Rectal smooth muscle tissue (tissue), 1 donor: ENCODE measurements at regions not wholly inside any gene's neighbourhood (a gene's known extent, or its start where the extent isn't known, plus 50 kb on each side); places are given as distances from the start of the nearest gene placed in this dataset.
"Not testable (repeated sequence)": the region's sequence is repeated elsewhere in the genome, so short reads cannot be mapped to it uniquely, and the experiment has no call there.

Experiments used
- H3K27ac ChIP-seq: one replicate; pipeline ENCODE4 v1.7.0; 2013; ENCODE audit warnings: low read depth, low read length, inconsistent platforms
- H3K27me3 ChIP-seq: one replicate; pipeline ENCODE4 v1.7.0; 2013; ENCODE audit warnings: low read length; ENCODE audit not compliant: control insufficient read depth, insufficient read depth
- H3K36me3 ChIP-seq: one replicate; pipeline ENCODE4 v1.7.0; 2013; ENCODE audit warnings: low read length; ENCODE audit not compliant: control insufficient read depth, insufficient read depth
- H3K4me1 ChIP-seq: one replicate; pipeline ENCODE4 v1.7.0; 2013; ENCODE audit warnings: low read length; ENCODE audit not compliant: control insufficient read depth, insufficient read depth
- H3K4me3 ChIP-seq: one replicate; pipeline ENCODE4 v1.7.0; 2013; ENCODE audit warnings: low read length
- H3K9ac ChIP-seq: one replicate; pipeline ENCODE4 v1.7.0; 2013; ENCODE audit warnings: low read length

DNA sequence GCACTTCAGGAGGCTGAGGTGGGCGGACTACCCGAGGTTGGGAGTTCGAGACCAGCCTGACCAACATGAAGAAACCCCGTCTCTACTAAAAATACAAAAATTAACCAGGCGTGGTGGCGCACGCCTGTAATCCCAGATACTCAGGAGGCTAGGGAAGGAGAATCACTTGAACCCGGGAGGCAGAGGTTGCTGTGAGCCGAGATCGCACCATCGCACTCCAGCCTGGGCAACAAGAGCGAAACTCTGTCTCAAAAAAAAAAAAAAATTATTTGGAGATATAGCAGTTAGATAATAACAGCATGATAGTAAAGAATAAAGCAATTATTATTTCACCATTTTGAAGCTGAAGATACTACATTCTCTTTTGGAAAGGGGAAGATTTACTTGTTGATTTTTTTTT is 345.9 kb upstream of the SPATA31A3 start:
- H3K36me3 ChIP-seq, H3K27me3 ChIP-seq, H3K9ac ChIP-seq, H3K27ac ChIP-seq, H3K4me1 ChIP-seq, H3K4me3 ChIP-seq: not testable (repeated sequence)

DNA sequence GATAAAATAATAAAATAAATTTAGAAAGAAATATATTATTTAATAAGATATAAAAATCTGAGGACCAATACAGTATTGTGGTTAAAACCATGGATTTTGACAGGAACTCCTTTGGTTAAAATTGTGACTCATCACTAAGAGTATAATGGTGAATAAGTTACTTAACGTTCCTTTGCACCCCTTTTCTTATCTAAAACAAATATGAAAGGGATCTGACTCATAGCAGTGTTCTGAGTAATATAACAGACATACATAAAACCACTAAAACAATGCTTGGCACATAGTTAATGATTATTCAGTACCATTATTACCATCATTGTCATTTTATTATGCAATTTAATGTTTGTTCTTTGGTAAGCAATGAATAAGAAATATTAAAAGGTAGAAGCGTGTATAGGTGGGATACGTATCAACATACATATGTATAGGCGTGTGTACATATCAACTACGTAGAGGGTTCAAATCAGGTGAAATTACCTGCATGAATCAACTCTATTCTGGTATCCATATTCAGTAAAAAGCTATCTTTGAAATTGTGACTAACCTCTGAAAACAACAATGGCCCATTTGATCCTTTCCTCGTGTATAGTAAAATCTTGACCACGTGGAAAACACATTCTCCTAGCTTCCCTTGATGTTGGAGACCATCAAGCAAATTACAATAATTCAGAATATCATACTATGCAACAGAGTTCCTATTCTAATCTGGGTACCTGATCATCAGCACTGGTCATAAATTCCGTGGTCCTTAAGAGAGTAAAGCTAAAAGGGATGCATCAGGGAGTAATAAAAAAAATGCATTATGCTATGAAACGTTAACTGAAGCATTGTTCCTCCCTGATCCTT is 342.6 kb upstream of the SPATA31A3 start:
- H3K27me3 ChIP-seq, H3K27ac ChIP-seq, H3K9ac ChIP-seq, H3K4me3 ChIP-seq, H3K36me3 ChIP-seq, H3K4me1 ChIP-seq: not testable (repeated sequence)

- H3K4me3 ChIP-seq, H3K27ac ChIP-seq, H3K9ac ChIP-seq, H3K27me3 ChIP-seq, H3K36me3 ChIP-seq, H3K4me1 ChIP-seq: not testable (repeated sequence)
Observed at GRCh38 chr9:67331634-67332033, 339.3 kb upstream of the SPATA31A3 start.

DNA sequence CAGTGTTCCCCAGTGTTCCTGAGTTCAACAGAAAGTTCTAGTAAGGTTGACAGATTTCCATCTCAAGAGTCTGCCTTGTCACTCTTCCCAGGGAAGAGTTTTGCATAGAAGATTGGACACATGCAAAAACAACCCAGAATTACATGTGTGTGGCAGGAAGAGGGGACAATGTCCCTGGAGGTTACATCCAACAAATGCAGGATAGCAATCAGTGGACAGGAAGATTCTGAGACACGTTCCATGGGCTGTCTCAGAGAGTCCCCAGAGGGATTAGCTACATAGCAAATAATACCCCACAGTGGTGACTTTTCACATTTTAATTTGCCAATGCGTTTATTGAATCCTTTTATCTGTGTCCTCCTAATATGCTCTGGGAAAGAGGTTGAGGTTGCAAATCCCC is 321.1 kb upstream of the SPATA31A3 start:
- not testable (repeated sequence) for H3K27ac ChIP-seq, H3K9ac ChIP-seq, H3K4me1 ChIP-seq, H3K36me3 ChIP-seq, H3K27me3 ChIP-seq, H3K4me3 ChIP-seq

- not testable (repeated sequence) for H3K4me1 ChIP-seq, H3K27ac ChIP-seq, H3K4me3 ChIP-seq, H3K27me3 ChIP-seq, H3K36me3 ChIP-seq, H3K9ac ChIP-seq
Observed at GRCh38 chr9:67312504-67312903, 320.2 kb upstream of the SPATA31A3 start.

DNA sequence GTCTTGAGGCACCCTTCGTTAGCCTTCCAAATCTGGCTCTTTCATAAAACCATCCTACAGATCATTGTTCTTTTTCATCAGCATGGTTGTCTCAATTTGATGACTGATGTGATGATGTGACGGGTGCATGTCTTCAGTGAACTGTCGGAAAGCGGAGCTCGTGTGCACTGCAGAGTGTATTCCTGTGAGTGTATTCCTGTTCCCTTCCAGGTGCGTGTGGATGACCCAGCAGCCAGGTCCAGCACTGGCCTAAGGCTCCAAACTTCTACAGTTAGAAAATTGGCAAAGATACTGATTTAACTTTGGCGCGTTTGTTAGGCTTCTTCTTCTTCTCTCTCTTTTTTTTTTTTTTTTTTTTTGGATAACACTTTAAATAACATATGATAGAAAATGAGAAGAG is 314.8 kb upstream of the SPATA31A3 start:
- not testable (repeated sequence) for H3K9ac ChIP-seq, H3K27ac ChIP-seq, H3K4me3 ChIP-seq, H3K27me3 ChIP-seq, H3K36me3 ChIP-seq, H3K4me1 ChIP-seq

GRCh38 chr9:67288797-67289196 is 296.4 kb upstream of the SPATA31A3 start:
- not testable (repeated sequence) for H3K9ac ChIP-seq, H3K27me3 ChIP-seq, H3K36me3 ChIP-seq, H3K4me3 ChIP-seq, H3K27ac ChIP-seq, H3K4me1 ChIP-seq

DNA sequence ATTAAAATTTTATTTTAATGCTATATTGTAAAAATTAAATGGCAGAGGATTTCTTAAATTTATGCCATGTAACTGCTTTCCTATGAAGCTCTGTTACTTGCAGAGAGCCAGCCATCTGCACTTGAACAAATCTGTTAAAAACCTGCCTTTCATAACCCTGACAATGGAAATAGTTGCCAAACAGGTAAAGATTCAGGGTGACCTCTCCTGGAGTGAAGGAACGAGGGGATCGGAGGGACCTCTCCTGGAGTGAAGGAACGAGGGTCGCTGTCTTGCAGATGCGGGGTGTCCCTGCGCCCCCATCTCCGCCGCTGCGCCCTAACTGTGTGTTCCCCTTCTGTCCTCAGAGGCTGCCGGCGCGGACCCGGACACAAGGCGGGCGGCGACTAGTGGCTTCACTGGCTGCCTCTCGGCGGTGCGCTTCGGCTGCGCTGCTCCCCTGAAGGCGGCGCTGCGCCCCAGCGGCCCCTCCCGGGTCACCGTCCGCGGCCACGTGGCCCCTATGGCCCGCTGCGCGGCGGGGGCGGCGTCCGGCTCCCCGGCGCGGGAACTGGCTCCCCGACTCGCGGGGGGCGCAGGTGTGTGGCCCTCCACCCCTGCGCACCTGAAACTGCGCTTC is 295.9 kb upstream of the SPATA31A3 start:
- not testable (repeated sequence) for H3K27me3 ChIP-seq, H3K4me3 ChIP-seq, H3K27ac ChIP-seq, H3K4me1 ChIP-seq, H3K36me3 ChIP-seq, H3K9ac ChIP-seq

DNA sequence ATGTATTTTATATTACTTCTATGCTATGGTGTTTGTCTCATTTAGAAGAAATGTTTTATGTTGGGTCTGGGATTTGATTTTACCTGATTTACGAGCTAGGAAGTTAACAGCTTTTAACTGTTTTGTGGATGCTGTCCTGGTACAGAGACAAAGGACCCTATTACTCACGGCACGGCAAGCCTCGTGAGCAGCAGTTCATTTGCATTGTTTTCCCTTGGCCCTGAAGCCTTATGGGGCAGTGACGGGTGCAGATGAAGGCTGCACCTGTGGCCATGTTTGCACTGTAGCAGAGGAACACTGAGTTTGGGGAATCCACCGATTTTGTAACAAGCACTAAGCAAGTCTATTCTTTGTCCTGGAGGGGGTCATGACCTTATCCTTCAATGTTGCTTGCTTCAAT is 291.9 kb upstream of the SPATA31A3 start:
- H3K36me3 ChIP-seq, H3K27ac ChIP-seq: not testable (repeated sequence)

DNA sequence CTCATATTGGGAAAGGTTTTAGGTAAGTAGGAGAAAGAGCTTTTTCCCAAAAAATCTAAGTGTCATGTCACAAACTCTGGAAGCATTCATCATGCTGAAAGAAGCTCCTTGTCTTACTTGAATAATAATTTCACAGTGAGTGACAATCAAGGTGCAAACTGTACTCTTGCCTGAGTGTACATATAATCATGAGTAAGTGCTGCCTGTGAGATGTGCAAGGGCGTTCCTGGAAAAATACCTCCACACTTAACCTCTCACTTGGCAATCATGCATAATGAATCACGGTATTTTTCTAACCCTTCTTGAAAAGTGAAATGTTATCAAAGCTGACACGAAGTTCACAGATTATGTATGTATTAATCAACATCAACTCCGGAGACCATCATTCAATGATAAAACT is 289.2 kb upstream of the SPATA31A3 start:
- H3K27ac ChIP-seq, H3K4me1 ChIP-seq, H3K27me3 ChIP-seq, H3K4me3 ChIP-seq, H3K9ac ChIP-seq, H3K36me3 ChIP-seq: not testable (repeated sequence)

More for the DNA sequence above, 291.9 kb upstream of the SPATA31A3 start:
- not testable (repeated sequence) for H3K4me3 ChIP-seq, H3K4me1 ChIP-seq, H3K27me3 ChIP-seq, H3K9ac ChIP-seq

DNA sequence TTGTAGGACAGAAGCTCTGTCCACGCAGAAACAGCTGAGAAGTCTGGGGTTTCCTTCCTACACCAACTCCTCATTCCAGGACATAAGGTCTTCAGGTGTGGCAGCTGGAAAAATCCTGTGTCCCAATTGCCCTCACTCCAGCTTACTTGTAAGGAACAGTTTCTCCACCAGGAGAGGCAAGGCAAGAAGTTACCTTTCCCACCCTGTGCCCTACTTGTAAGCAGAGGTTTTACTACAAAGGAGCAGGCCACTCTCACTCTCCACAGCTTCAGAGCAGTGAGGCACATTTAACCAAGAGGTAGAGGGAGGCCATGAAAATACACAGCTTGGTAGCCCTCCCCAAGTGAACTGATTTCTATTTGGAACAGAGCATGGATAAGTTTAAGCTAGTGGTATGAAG is 277.3 kb upstream of the SPATA31A3 start:
- H3K27me3 ChIP-seq, H3K9ac ChIP-seq: not testable (repeated sequence)

DNA sequence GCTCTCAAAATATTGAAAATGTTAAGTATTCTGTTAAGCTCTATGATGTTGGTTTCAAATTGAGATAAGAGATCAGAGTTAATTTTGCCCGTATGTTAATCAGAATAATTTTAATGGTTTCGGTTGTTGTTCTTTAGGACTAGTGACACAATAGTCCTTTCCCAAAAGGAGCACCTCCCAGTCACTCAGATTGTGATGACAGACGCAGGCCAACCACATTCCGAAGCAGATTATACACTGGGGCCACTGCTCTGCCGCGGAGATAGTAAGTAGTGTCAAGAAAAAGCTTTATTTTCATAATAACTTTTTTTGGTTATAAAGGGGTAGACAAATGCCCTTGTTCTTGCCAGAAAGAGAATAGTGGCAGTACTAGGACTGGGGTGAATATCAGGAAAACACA is 265.5 kb upstream of the SPATA31A3 start:
- not testable (repeated sequence) for H3K36me3 ChIP-seq

More for the DNA sequence above, 277.3 kb upstream of the SPATA31A3 start:
- not testable (repeated sequence) for H3K27ac ChIP-seq, H3K4me1 ChIP-seq, H3K36me3 ChIP-seq, H3K4me3 ChIP-seq

DNA sequence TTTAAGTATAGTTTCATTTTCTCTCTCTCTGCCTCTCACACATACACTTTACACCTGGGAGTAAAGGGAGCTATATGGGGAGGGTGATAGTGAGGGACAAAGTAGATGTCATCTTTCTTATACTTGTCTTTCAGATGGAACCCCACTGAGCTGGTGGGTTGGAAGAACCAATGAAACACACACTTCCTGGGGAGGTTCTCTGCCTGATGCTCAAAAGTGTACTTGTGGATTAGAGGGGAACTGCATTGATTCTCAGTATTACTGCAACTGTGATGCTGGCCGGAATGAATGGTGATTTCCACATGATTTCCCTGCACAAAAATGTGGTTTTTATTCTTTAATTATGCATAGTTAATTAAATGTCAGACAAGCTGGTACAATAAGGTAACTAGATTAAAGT is 256.6 kb upstream of the SPATA31A3 start:
- not testable (repeated sequence) for H3K27me3 ChIP-seq, H3K27ac ChIP-seq, H3K9ac ChIP-seq, H3K4me1 ChIP-seq, H3K36me3 ChIP-seq, H3K4me3 ChIP-seq

More for the DNA sequence above, 265.5 kb upstream of the SPATA31A3 start:
- H3K27ac ChIP-seq, H3K4me3 ChIP-seq, H3K9ac ChIP-seq, H3K27me3 ChIP-seq, H3K4me1 ChIP-seq: not testable (repeated sequence)
